Fibroblast of skin of left quadriceps (primary cell): ENCODE measurements at regions not wholly inside any gene's neighbourhood (a gene's known extent, or its start where the extent isn't known, plus 50 kb on each side); places are given as distances from the start of the nearest gene placed in this dataset.
"Not testable (repeated sequence)": the region's sequence is repeated elsewhere in the genome, so short reads cannot be mapped to it uniquely, and the experiment has no call there.

ENCODE experiments used
- DNase-seq, 2 experiments: peaks; one replicate each; pipeline ENCODE4 v3.0.0-alpha.2; 2013; ENCODE audit warnings: low read depth in 2 of 2

- no peak for DNase-seq
Observed at GRCh38 chr1:30460661-30461060, 262.7 kb downstream of the MATN1 start.

GRCh38 chr1:30458730-30459485, 264.5 kb downstream of the MATN1 start:
- DNase-seq: not testable (repeated sequence)

- no peak for DNase-seq
Observed at GRCh38 chr1:30452925-30453324, 270.5 kb downstream of the MATN1 start.

GRCh38 chr1:30452170-30452569, 271.2 kb downstream of the MATN1 start:
- DNase-seq: no peak

- DNase-seq: no peak
Observed at GRCh38 chr1:30451532-30452125, 271.8 kb downstream of the MATN1 start.

- no peak for DNase-seq
Observed at GRCh38 chr1:30450818-30451233, 272.6 kb downstream of the MATN1 start.

GRCh38 chr1:30450148-30450817, 273.1 kb downstream of the MATN1 start:
- no peak for DNase-seq

- no peak for DNase-seq
Observed at GRCh38 chr1:30449428-30450147, 273.8 kb downstream of the MATN1 start.

- no peak for DNase-seq
Observed at GRCh38 chr1:30449003-30449402, 274.4 kb downstream of the MATN1 start.

GRCh38 chr1:30447701-30448100, 275.7 kb downstream of the MATN1 start:
- DNase-seq: no peak

- no peak for DNase-seq
Observed at GRCh38 chr1:30447080-30447479, 276.3 kb downstream of the MATN1 start.

GRCh38 chr1:30446508-30446907, 276.9 kb downstream of the MATN1 start:
- no peak for DNase-seq

GRCh38 chr1:30446095-30446494, 277.3 kb downstream of the MATN1 start:
- DNase-seq: no peak

- DNase-seq: no peak
Observed at GRCh38 chr1:30445449-30445848, 277.9 kb downstream of the MATN1 start.

- no peak for DNase-seq
Observed at GRCh38 chr1:30444850-30445249, 278.5 kb downstream of the MATN1 start.

- no peak for DNase-seq
Observed at GRCh38 chr1:30444401-30444800, 279.0 kb downstream of the MATN1 start.

- DNase-seq: not testable (repeated sequence)
Observed at GRCh38 chr1:30438274-30438673, 285.1 kb downstream of the MATN1 start.

GRCh38 chr1:30437059-30437576, 286.3 kb downstream of the MATN1 start:
- DNase-seq: no peak

GRCh38 chr1:30427545-30427944, 295.8 kb downstream of the MATN1 start:
- DNase-seq: no peak

GRCh38 chr1:30425046-30425445, 298.3 kb downstream of the MATN1 start:
- no peak for DNase-seq

GRCh38 chr1:30423570-30423969, 299.8 kb downstream of the MATN1 start:
- no peak for DNase-seq

GRCh38 chr1:30422251-30422650, 301.1 kb downstream of the MATN1 start:
- DNase-seq: no peak
